PC-9 (cell line): ENCODE measurements at regions not wholly inside any gene's neighbourhood (a gene's known extent, or its start where the extent isn't known, plus 50 kb on each side); places are given as distances from the start of the nearest gene placed in this dataset.

ENCODE experiments used
- BruUV-seq: library from RNA; stranded (reverse); fragments of 400-500 nt; replicated peaks from 2 replicates; lab custom pipeline; 2021; lab: Mats Ljungman, UMichigan
- CTCF ChIA-PET: fragments of 300-600 bp; sonication (Branson Sonifier 250); formaldehyde crosslinking; loops from one replicate; lab custom pipeline; 2022; ENCODE audit warnings: antibody characterized with exemption; lab: Charles Lee
- POLR2A ChIA-PET: fragments of 300-600 bp; sonication (Branson Sonifier 250); formaldehyde crosslinking; loops from one replicate; lab custom pipeline; 2022; ENCODE audit warnings: antibody characterized with exemption; ENCODE audit not compliant: unreplicated experiment; lab: Charles Lee
- DNase-seq, 2 experiments: peaks; one replicate each; pipeline versions ENCODE4 v3.0.0 to v3.0.0-alpha.2; 2015 to 2022; ENCODE audit warnings: mixed read lengths in 1 of 2
- H2AFZ ChIP-seq: fragments of 200-600 bp; sonication (generic); 2 replicates; pipeline ENCODE4 v1.8.1; 2017; ENCODE audit warnings: antibody characterized with exemption
- H3F3A ChIP-seq: fragments of 200-600 bp; sonication (generic); 2 replicates; pipeline ENCODE4 v1.8.1; 2017; ENCODE audit warnings: antibody characterized with exemption, mild to moderate bottlenecking, low read depth; ENCODE audit not compliant: insufficient read depth
- H3K27ac ChIP-seq: fragments of 200-600 bp; sonication (generic); 2 replicates; pipeline ENCODE4 v1.6.1; 2016; ENCODE audit warnings: mixed run types
- H3K27me3 ChIP-seq: fragments of 200-600 bp; sonication (generic); 2 replicates; pipeline ENCODE4 v1.6.1; 2016; ENCODE audit warnings: low read depth, mixed run types; ENCODE audit not compliant: insufficient read depth
- H3K36me3 ChIP-seq: fragments of 200-600 bp; sonication (generic); 2 replicates; pipeline ENCODE4 v1.6.1; 2016; ENCODE audit warnings: low read depth, mixed run types
- H3K4me1 ChIP-seq: fragments of 200-600 bp; sonication (generic); replicated peaks from 2 replicates; pipeline ENCODE4 v1.6.1; 2016; ENCODE audit warnings: mixed run types; ENCODE audit not compliant: insufficient read depth
- H3K4me2 ChIP-seq: fragments of 200-600 bp; sonication (generic); 2 replicates; pipeline ENCODE4 v1.6.1; 2017; ENCODE audit warnings: mixed run types
- H3K4me3 ChIP-seq: fragments of 200-600 bp; sonication (generic); 2 replicates; pipeline ENCODE4 v1.6.1; 2016; ENCODE audit warnings: mixed run types
- H3K79me2 ChIP-seq: fragments of 200-600 bp; sonication (generic); 2 replicates; pipeline ENCODE4 v1.6.1; 2017; ENCODE audit warnings: low read depth, mixed run types
- H3K9me2 ChIP-seq: fragments of 200-600 bp; sonication (generic); 2 replicates; pipeline ENCODE4 v1.8.1; 2017; ENCODE audit warnings: mild to moderate bottlenecking; ENCODE audit not compliant: insufficient read depth
- H3K9me3 ChIP-seq: fragments of 200-600 bp; sonication (generic); 2 replicates; pipeline ENCODE4 v1.8.1; 2016; ENCODE audit warnings: low read depth; ENCODE audit not compliant: insufficient read depth
- H4K20me1 ChIP-seq: fragments of 200-600 bp; sonication (generic); 2 replicates; pipeline ENCODE4 v1.8.1; 2017; ENCODE audit not compliant: insufficient read depth
- EZH2 ChIP-seq: fragments of 200-600 bp; sonication (generic); IDR thresholded peaks from 2 replicates; pipeline ENCODE4 v1.8.0; 2017; ENCODE audit warnings: antibody characterized with exemption, low read depth
- intact Hi-C: fragments of 100-400 bp; cut with micrococcal nuclease; formaldehyde crosslinking; loops from one replicate; pipeline ENCODE4 v1.10.0; 2022; ENCODE audit not compliant: unreplicated experiment
- TF ChIP-seq, protein P1 (sequence below): fragments of 200-600 bp; sonication (generic); conservative IDR thresholded peaks from 2 replicates; pipeline ENCODE4 v1.6.1; 2017; ENCODE audit warnings: mixed run types, antibody characterized with exemption, mild to moderate bottlenecking, moderate library complexity

- H3K79me2 ChIP-seq, result no peaks in the 10 kb centered on the region
- intact Hi-C loops, result no loop called here
- H3K27me3 ChIP-seq, result no peaks in the 10 kb centered on the region
- no peak for TF ChIP-seq EZH2
- TF ChIP-seq, protein P1, sequence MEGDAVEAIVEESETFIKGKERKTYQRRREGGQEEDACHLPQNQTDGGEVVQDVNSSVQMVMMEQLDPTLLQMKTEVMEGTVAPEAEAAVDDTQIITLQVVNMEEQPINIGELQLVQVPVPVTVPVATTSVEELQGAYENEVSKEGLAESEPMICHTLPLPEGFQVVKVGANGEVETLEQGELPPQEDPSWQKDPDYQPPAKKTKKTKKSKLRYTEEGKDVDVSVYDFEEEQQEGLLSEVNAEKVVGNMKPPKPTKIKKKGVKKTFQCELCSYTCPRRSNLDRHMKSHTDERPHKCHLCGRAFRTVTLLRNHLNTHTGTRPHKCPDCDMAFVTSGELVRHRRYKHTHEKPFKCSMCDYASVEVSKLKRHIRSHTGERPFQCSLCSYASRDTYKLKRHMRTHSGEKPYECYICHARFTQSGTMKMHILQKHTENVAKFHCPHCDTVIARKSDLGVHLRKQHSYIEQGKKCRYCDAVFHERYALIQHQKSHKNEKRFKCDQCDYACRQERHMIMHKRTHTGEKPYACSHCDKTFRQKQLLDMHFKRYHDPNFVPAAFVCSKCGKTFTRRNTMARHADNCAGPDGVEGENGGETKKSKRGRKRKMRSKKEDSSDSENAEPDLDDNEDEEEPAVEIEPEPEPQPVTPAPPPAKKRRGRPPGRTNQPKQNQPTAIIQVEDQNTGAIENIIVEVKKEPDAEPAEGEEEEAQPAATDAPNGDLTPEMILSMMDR, result no peak
- H3K4me1 ChIP-seq, result no peaks in the 10 kb centered on the region
- H3K9me2 ChIP-seq, result no peaks in the 10 kb centered on the region
- no peak overlapping the region for H3K4me2 ChIP-seq
- no peaks in the 10 kb centered on the region for H3K36me3 ChIP-seq
- no peak overlapping the region for H3K27ac ChIP-seq
- CTCF ChIA-PET, result no interaction called here
- no peaks in the 10 kb centered on the region for H3K9me3 ChIP-seq
- no peak overlapping the region for H3K4me3 ChIP-seq
- H3F3A ChIP-seq, result no peaks in the 10 kb centered on the region
- H4K20me1 ChIP-seq, result 0 out of 2 replicates have a peak, but pooled peaks cover 4% of the 10 kb centered on the region
- BruUV-seq, result no TSS peak
- no peak for DNase-seq
- no peak overlapping the region for H2AFZ ChIP-seq
- POLR2A ChIA-PET, result no interaction called here
These were observed 452.3 kb upstream of the RAG2 start for GRCh38 chr11:37050311-37050710.

GRCh38 chr11:37040921-37041320 lies 442.9 kb upstream of the RAG2 start:
- Histone ChIP-seq H3K4me1 (no peaks in the 10 kb centered on the region), H4K20me1 (no peaks in the 10 kb centered on the region), H3K4me2 (no peak overlapping the region), H3K27ac (no peak overlapping the region), H3F3A (no peaks in the 10 kb centered on the region), H3K9me3 (no peaks in the 10 kb centered on the region), H3K4me3 (no peak overlapping the region), H3K79me2 (no peaks in the 10 kb centered on the region), H3K9me2 (no peaks in the 10 kb centered on the region; the same call in 1 of the 2 replicates), H3K27me3 (no peaks in the 10 kb centered on the region), H2AFZ (no peak overlapping the region), H3K36me3 (no peaks in the 10 kb centered on the region)
- BruUV-seq, result no TSS peak
- TF ChIP-seq, protein P1, result no peak
- TF ChIP-seq EZH2, result no peak
- intact Hi-C loops, result no loop called here
- no peak for DNase-seq
- ChIA-PET POLR2A (no interaction called here), CTCF (no interaction called here)

DNA sequence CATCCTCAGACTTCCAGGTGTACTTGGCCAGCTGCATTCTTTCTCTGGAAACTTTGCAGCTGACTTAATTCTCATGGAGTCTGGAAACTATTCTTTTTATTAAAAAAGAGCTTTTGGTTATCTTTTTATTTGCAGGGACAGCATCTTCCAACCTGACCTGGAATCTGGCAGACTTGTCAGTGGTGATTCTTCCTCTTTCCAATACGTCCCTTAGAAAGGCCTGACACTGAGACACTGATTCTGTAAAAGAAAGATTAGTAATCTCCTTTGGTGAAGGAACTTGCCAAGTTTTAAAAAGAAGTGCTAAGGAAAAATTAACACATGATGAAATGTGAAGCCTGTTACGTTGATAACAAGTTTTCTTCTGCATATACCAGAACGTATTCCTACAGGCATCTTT lies 440.9 kb upstream of the RAG2 start:
- no peaks in the 10 kb centered on the region for H3K79me2 ChIP-seq
- no peaks in the 10 kb centered on the region for H3F3A ChIP-seq
- no peaks in the 10 kb centered on the region for H3K36me3 ChIP-seq
- H4K20me1 ChIP-seq, result no peaks in the 10 kb centered on the region
- H3K4me3 ChIP-seq, result no peak overlapping the region
- TF ChIP-seq, protein P1, result no peak
- TF ChIP-seq EZH2, result no peak
- H3K4me1 ChIP-seq, result no peaks in the 10 kb centered on the region
- no TSS peak for BruUV-seq
- H2AFZ ChIP-seq, result no peak overlapping the region
- H3K4me2 ChIP-seq, result no peak overlapping the region
- ChIA-PET POLR2A (no interaction called here), CTCF (no interaction called here)
- no peaks in the 10 kb centered on the region for H3K9me3 ChIP-seq
- intact Hi-C loops, result no loop called here
- no peaks in the 10 kb centered on the region for H3K27me3 ChIP-seq
- no peak for DNase-seq
- H3K27ac ChIP-seq, result no peak overlapping the region
- H3K9me2 ChIP-seq, result no peaks in the 10 kb centered on the region; the same call in 1 of the 2 replicates
